ELF-1 (cell line): ENCODE measurements at regions not wholly inside any gene's neighbourhood (a gene's known extent, or its start where the extent isn't known, plus 50 kb on each side); places are given as distances from the start of the nearest gene placed in this dataset.
"Not testable (repeated sequence)": the region's sequence is repeated elsewhere in the genome, so short reads cannot be mapped to it uniquely, and the experiment has no call there.

ENCODE experiments used
- DNase-seq: peaks from one replicate; pipeline ENCODE4 v3.0.0-alpha.2; 2016; ENCODE audit warnings: low read depth, low spot score

GRCh38 chr3:145696011-145696410 lies 465.0 kb downstream of the PLOD2 start:
- no peak for DNase-seq

DNA sequence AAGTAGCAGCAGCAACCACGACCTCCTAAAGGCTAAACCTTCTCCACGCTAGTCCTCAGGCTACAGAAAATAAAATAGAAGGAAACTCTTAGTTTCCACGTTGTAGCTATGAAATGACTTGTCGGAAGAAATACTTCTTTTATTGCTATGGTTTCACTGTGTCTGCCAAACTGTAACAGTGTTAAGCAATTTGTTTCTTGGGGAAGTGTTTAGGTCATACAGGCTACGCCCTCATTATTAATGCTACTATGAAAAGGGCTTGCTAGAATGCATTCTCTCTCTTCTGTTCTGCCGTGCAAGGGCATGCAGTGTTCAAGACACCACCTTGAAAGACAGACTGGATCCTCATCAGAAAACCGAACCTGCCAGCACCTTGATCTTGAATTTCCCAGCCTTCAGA lies 462.7 kb downstream of the PLOD2 start:
- DNase-seq: no peak

- no peak for DNase-seq
Measured at GRCh38 chr3:145698749-145699148, 462.2 kb downstream of the PLOD2 start.

DNA sequence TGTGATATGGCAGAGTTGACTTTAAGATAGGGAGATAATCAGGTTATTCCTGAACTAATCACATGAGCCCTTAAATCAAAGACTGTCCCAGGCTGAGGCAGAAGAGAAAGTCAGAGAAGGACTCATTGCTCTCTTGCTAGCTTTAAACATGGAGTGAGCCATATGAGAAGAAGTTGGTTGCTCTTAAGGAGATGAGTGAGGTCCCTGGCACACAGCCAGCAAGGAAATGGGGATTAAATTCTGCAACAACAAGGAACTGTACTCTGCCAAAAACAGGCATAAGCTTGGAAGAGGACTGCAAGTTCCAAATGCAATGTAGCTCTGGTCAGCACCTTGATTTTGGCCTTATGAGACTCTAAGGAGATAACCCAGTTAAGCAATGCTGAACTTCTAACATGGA lies 457.0 kb downstream of the PLOD2 start:
- DNase-seq: no peak

DNA sequence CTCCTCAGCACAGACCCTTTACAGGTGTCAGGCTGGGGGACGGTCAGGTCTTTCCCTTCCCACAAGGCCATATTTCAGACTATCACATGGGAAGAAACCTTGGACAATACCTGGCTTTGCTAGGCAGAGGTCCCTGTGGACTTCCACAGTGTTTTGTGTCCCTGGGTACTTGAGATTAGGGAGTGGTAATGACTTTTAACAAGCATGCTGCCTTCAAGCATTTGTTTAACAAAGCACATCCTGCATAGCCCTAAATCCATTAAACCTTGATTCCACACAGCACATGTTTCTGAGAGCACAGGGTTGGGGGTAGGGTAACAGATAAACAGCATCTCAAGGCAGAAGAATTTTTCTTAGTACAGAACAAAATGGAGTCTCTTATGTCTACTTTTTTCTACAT lies 451.2 kb downstream of the PLOD2 start:
- not testable (repeated sequence) for DNase-seq

DNA sequence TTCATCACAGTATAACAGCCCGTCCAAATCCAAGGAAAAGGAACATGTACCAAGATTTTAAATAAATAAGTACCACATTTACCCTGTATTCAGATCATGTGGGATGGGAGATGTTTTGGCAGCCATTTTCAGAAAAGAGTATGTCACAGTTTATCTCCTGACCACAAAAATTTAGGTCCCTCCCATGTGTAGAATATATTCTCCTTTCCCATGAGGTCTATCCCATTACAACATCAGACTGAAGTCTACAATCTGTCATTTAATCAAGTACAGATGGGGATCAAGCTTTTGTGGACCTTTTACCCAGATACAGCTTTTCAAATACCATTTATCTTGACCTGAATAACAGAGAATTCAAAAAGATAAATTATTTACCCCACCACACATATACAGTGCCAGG lies 444.5 kb downstream of the PLOD2 start:
- no peak for DNase-seq

- peak; percentile 47 for DNase-seq
Measured at GRCh38 chr3:145719114-145719513, 441.9 kb downstream of the PLOD2 start.

- peak; percentile 14 for DNase-seq
Measured at GRCh38 chr3:145721273-145721805, 439.6 kb downstream of the PLOD2 start.

DNA sequence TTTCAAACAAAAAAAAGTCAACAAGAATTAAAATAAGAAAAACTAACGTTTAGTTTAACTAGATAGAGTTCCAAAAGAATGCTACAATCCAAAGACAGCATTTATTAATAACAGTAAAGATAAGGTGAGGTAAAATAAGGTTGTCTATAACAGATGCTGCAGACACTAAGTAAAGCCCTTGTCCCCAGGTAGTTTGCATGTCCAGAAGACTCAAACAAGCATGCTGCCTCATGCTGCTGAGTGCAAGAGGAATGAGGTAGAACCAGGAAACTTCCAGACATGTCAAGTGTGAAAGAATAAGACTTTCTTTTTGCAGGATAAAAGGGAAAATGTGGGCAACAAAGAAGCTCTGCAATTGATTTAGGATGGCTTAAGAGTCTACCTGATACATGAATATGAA lies 439.2 kb downstream of the PLOD2 start:
- DNase-seq: no peak

DNA sequence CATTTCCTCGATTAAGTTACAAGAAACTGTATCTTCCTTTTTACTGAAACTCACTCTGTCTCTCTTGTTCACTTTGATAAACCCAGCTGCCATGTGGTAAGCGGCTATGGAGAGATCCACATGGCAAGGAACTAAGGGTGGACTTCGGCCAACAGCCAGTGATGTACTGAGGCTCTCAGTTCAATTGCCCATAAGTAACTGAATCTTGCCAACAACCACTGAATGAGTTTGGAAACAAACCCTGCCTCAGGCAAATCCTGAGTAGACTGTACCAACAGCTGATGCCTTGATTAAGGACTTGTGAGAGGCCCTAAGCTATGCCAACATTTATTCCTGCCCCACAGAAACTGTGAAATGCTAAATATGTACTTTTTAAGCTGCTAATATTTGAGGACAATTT lies 433.5 kb downstream of the PLOD2 start:
- no peak for DNase-seq

DNA sequence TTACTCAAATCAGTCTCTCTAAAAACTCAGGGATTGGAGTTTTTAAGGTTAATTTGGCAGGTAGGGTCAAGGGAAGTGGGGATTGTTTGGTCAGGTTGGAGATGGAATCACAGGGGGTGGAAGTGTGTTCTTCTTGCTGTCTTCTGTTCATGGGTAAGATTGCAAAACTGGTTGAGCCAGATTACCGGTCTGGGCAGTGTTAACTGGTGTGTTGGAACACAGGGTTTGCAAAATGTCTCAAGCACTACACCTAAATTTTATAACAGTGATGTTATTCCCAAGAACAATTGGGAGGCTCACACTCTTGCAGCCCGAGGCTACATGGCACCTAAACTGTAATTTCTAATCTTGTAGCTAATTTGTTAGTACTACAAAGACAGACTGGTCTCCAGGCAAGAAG lies 425.4 kb downstream of the PLOD2 start:
- DNase-seq: peak; percentile 57

DNA sequence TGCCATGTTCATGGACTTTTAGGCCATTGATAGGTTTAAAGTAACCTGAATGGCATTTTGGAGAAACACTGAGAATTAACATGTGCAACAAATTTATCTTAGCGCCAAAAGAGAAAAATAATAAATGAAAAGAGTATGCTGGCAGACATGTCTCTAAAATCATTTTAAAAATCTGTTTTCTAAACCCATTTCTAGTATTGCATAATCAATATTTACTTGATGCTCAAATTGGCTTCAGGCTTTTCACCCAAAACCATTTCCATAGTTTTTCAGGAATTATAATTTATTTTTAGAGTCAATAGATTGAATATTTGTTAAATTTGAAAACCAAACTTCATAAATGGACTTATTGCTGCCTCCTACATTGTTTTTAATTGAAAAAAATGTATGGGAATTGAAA lies 423.0 kb downstream of the PLOD2 start:
- DNase-seq: no peak

- no peak for DNase-seq
Measured at GRCh38 chr3:145739926-145740325, 421.1 kb downstream of the PLOD2 start.

GRCh38 chr3:145750657-145751056 lies 410.3 kb downstream of the PLOD2 start:
- no peak for DNase-seq

DNA sequence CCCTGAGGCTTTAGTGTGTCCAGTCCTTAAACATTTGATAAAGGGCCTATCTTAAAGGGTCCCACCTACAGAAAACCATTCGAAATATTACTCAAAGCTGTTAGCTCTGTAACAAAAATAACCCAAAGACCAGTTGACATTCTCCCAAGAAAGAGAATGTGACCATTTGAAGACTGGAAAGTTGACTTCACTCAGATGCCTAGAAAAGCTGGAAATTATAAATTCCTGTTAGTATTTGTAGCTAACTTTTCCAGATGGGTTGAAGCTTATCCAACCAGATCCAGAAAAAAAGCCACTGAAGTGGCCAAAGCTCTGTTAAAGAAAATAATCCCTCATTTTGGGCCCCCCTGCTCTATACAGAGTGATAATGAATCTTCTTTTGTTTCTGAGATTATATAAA lies 408.4 kb downstream of the PLOD2 start:
- no peak for DNase-seq

- no peak for DNase-seq
Measured at GRCh38 chr3:145754605-145755289, 406.2 kb downstream of the PLOD2 start.

GRCh38 chr3:145760036-145760435 lies 400.9 kb downstream of the PLOD2 start:
- DNase-seq: no peak

DNA sequence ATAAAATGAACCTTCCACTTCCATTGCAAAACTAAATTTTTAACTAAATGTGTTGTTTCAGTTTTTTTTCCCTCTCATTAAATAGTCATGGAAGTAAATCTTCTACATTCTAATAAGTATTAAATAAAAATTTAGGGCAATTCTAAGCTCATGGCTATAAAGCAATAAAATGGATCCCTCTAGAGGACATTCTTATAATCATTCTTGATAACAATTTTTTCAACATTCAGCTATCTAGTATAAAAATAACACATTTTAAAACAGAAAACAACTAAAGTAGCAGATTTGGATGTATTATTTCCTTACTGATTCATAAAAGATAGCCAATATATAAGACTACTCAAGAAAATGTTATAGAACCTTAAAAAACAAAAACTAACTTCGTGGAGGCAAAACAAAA lies 393.1 kb downstream of the PLOD2 start:
- DNase-seq: no peak

DNA sequence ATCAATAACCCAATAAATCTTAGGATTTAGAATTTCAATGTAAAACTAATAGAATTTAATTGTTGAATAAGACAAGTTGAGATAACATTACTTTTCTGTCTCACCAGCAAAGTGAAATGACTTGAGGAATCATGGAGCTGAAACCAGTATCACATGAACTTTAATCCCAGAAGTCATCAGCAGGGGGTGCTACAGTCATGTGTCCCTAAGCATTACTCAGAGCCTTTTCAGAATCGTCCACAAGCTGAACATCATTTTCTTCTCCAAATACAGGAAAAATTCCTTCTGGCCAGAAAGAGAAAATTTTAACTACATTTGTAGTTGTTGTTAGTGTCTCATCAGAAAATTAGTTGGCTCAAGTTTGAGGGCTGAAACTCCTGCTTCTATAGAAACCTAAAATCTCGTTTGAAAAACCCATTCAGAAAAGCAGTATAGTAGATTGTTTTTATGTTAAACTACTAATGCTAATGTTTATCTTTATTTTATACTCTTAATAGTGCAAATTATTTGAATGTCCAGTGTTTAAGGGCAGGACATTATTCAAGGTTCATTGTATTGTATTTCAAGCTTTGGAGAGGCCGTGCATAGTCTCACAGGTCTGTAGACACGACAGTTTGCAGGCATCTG lies 384.1 kb downstream of the PLOD2 start:
- DNase-seq: peak; percentile 20

GRCh38 chr3:145780301-145780700 lies 380.7 kb downstream of the PLOD2 start:
- DNase-seq: no peak

DNA sequence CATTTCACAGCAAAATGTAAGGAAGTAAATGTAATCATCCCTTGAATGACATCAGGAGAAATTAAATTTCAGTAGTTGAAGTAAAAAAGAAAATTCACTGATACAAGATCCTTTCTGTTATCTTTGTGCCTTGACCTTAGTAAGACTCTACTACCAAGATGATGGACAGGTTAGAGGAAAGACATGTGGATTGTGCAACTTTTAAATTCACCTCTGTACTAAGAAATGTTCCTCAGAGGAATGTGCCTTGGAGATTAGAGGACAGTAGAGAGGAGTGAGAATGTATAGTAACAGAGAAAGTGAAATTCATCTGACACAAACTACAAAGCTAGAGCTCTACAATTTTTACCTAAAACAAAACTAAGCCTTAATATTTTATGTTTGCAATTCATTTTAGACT lies 375.3 kb downstream of the PLOD2 start:
- DNase-seq: no peak

DNA sequence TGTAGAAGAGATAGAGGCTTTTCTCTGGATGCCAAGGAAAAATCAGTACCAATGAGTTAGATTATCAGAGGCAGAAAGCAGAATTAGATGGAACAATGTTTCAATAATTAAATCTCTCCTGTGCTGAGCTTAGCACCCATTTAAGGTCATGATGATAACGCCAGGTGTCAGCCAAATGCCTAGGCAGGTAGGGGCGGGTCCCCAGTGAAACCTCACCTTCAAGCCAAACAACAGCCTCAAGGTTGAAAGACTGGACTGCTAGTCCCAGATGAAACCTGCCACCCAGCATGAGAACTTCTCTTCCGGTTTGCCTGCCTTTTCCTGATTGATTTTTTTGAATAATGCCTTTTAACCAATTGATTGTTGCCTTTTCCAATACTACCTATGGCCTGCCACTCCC lies 363.0 kb downstream of the PLOD2 start:
- DNase-seq: no peak
